ENCODE measurements at regions not wholly inside any gene's neighbourhood (a gene's known extent, or its start where the extent isn't known, plus 50 kb on each side); places are given as distances from the start of the nearest gene placed in this dataset.

DNA sequence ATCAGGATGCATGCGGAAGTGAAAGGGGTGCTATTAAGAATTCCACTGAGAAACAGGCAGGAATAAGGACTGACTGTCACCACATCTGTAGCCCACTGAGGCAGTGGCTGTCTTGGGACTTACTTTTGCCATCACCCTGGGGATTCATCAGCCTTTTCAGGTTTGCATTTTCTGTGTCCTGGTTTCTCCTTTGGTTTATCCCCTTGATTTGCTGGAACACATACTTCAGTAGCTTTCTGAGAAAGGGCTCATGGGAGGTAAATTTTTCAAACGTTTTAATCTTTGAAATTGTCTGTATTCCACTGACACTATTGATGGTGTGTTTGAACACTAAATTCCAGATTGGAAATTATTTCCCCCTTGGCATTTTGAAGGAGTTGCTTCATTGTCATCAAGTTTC, 80.2 kb upstream of the ACTRT2 start:
- TF ChIP-seq, protein P1, sequence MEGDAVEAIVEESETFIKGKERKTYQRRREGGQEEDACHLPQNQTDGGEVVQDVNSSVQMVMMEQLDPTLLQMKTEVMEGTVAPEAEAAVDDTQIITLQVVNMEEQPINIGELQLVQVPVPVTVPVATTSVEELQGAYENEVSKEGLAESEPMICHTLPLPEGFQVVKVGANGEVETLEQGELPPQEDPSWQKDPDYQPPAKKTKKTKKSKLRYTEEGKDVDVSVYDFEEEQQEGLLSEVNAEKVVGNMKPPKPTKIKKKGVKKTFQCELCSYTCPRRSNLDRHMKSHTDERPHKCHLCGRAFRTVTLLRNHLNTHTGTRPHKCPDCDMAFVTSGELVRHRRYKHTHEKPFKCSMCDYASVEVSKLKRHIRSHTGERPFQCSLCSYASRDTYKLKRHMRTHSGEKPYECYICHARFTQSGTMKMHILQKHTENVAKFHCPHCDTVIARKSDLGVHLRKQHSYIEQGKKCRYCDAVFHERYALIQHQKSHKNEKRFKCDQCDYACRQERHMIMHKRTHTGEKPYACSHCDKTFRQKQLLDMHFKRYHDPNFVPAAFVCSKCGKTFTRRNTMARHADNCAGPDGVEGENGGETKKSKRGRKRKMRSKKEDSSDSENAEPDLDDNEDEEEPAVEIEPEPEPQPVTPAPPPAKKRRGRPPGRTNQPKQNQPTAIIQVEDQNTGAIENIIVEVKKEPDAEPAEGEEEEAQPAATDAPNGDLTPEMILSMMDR (conservative IDR thresholded peaks at IDR 0.05; ENCODE audit: low read length): no peak
- no peak for TF ChIP-seq EZH2phosphoT487 (IDR thresholded peaks at IDR 0.05; ENCODE audit: borderline replicate concordance, low read depth, low read length)
